WTC11 (cell line): ENCODE measurements at regions not wholly inside any gene's neighbourhood (a gene's known extent, or its start where the extent isn't known, plus 50 kb on each side); places are given as distances from the start of the nearest gene placed in this dataset.

Source experiments
- ELF4 ChIP-seq: sonication (generic); formaldehyde crosslinking; IDR thresholded peaks from 2 replicates; pipeline ENCODE4 v1.8.1; 2022; ENCODE audit warnings: low read depth, mild to moderate bottlenecking, moderate library complexity, missing genetic modification reagents
- GRHL2 ChIP-seq: fragments of 250-450 bp; sonication (Bioruptor Pico); IDR thresholded peaks from 2 replicates; pipeline ENCODE4 v1.8.0; 2022; ENCODE audit warnings: mild to moderate bottlenecking, moderate library complexity; ENCODE audit not compliant: insufficient replicate concordance, severe bottlenecking
- NFYB ChIP-seq: sonication (generic); formaldehyde crosslinking; conservative IDR thresholded peaks from 2 replicates; pipeline ENCODE4 v1.8.0; 2022; ENCODE audit warnings: low read depth, missing genetic modification reagents
- OVOL2 ChIP-seq: fragments of 250-450 bp; sonication (Bioruptor Pico); IDR thresholded peaks from 2 replicates; pipeline ENCODE4 v1.9.0; 2021; ENCODE audit warnings: mild to moderate bottlenecking, borderline replicate concordance
- TF ChIP-seq, protein P1 (sequence below): fragments of 200-600 bp; IDR thresholded peaks from 2 replicates; pipeline ENCODE4 v1.8.0; 2022; ENCODE audit warnings: antibody characterized with exemption
- TF ChIP-seq, protein P2 (sequence below): sonication (generic); formaldehyde crosslinking; IDR thresholded peaks from 2 replicates; pipeline ENCODE4 v1.8.1; 2023; ENCODE audit warnings: mild to moderate bottlenecking, missing genetic modification reagents, moderate library complexity
- TF ChIP-seq, protein P3 (sequence below): sonication (generic); formaldehyde crosslinking; IDR thresholded peaks from 2 replicates; pipeline ENCODE4 v1.8.1; 2022; ENCODE audit warnings: low read depth, missing genetic modification reagents, borderline replicate concordance
- TF ChIP-seq, protein P4 (sequence below): sonication (generic); formaldehyde crosslinking; IDR thresholded peaks from 2 replicates; pipeline ENCODE4 v1.8.1; 2022; ENCODE audit warnings: low read depth, mild to moderate bottlenecking, moderate library complexity, missing genetic modification reagents, borderline replicate concordance

DNA sequence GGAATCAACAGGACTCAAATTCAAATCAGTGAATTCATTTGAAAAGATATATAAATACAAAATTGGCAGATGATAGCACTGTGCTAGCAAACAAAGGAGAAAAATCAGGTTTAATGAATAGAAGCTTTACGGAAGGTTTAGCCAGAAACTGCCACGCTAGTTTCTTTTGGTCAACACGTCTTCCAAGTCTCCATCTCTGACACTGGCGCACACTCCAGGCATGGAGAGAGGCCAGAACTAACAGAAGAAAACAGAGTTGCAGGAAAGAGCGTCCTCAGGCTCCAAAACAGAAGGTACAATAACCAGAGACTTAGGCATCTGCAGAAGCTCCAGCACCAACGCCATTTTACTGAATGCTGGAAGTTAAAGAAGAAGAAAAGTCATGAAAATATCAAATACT lies 497.3 kb upstream of the FRG1 start:
- TF ChIP-seq, protein P1, sequence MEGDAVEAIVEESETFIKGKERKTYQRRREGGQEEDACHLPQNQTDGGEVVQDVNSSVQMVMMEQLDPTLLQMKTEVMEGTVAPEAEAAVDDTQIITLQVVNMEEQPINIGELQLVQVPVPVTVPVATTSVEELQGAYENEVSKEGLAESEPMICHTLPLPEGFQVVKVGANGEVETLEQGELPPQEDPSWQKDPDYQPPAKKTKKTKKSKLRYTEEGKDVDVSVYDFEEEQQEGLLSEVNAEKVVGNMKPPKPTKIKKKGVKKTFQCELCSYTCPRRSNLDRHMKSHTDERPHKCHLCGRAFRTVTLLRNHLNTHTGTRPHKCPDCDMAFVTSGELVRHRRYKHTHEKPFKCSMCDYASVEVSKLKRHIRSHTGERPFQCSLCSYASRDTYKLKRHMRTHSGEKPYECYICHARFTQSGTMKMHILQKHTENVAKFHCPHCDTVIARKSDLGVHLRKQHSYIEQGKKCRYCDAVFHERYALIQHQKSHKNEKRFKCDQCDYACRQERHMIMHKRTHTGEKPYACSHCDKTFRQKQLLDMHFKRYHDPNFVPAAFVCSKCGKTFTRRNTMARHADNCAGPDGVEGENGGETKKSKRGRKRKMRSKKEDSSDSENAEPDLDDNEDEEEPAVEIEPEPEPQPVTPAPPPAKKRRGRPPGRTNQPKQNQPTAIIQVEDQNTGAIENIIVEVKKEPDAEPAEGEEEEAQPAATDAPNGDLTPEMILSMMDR = no peak
- TF ChIP-seq, protein P2, sequence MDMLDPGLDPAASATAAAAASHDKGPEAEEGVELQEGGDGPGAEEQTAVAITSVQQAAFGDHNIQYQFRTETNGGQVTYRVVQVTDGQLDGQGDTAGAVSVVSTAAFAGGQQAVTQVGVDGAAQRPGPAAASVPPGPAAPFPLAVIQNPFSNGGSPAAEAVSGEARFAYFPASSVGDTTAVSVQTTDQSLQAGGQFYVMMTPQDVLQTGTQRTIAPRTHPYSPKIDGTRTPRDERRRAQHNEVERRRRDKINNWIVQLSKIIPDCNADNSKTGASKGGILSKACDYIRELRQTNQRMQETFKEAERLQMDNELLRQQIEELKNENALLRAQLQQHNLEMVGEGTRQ (CRISPR knock-in tag) = no peak
- no peak for TF ChIP-seq ELF4 (CRISPR knock-in tag)
- TF ChIP-seq, protein P3, sequence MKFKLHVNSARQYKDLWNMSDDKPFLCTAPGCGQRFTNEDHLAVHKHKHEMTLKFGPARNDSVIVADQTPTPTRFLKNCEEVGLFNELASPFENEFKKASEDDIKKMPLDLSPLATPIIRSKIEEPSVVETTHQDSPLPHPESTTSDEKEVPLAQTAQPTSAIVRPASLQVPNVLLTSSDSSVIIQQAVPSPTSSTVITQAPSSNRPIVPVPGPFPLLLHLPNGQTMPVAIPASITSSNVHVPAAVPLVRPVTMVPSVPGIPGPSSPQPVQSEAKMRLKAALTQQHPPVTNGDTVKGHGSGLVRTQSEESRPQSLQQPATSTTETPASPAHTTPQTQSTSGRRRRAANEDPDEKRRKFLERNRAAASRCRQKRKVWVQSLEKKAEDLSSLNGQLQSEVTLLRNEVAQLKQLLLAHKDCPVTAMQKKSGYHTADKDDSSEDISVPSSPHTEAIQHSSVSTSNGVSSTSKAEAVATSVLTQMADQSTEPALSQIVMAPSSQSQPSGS (CRISPR knock-in tag) = no peak
- TF ChIP-seq NFYB (CRISPR knock-in tag) = no peak
- TF ChIP-seq, protein P4, sequence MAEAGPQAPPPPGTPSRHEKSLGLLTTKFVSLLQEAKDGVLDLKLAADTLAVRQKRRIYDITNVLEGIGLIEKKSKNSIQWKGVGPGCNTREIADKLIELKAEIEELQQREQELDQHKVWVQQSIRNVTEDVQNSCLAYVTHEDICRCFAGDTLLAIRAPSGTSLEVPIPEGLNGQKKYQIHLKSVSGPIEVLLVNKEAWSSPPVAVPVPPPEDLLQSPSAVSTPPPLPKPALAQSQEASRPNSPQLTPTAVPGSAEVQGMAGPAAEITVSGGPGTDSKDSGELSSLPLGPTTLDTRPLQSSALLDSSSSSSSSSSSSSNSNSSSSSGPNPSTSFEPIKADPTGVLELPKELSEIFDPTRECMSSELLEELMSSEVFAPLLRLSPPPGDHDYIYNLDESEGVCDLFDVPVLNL = no peak
- TF ChIP-seq GRHL2 (CRISPR knock-in tag) = no peak
- no peak for TF ChIP-seq OVOL2 (CRISPR knock-in tag)
